HG03135 (cell line): ENCODE measurements at regions not wholly inside any gene's neighbourhood (a gene's known extent, or its start where the extent isn't known, plus 50 kb on each side); places are given as distances from the start of the nearest gene placed in this dataset.

Source experiments
- ATAC-seq: cut with Tn5 transposase; IDR thresholded peaks from one replicate; pipeline ENCODE4 v1.9.1; 2021; ENCODE audit warnings: mild to moderate bottlenecking, moderate library complexity; ENCODE audit not compliant: unreplicated experiment

DNA sequence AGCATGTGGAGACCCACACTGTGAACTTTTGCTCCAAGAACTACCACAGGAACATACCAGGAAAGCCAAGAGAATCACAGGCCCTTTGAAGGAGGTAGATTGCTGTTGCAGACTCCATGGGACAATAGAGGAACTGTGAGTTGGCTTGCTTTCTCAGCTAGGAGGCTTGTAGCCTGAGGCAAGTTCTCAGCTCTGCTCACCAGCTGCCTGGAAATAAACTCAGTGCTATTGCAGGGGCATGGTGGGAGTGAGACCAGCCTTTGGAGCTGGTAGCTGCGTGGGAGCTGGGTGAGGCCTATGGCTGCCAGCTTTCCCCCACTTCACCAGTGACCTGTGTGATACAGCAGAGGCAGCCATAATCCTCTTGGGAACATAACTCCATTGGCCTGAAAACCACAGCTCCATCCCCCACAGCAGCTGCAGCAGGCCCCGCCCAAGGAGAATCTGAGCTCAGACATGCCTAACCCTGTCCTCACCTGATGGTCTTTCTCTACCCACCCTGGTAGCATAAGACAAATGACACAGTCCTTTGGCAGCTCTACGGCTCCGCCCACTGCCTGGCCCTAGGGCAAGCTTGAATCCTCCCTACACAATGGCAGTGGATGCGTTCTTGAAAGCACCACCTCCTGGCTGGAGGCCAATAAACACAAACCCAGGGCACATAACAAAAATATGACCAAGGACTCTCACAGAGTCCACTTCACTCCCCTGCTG lies 389.5 kb downstream of the KIF4B start:
- ATAC-seq, result no peak

DNA sequence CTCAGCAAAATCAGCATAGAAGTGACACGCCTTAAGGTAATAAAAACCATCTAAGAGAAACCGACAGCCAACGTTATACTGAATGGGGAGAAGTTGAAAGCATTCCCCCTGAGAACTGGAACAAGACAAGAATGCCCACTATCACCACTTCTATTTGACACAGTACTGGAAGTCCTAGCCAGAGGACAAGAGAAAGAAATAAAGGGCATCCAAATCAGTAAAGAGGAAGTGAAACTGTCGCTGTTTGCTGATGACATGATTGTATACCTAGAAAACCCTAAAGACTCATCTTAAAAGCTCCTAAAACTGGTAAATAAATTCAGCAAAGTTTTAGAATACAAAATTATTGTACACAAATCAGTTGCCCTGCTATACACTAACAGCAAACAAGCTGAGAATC lies 393.3 kb downstream of the KIF4B start:
- no peak for ATAC-seq

DNA sequence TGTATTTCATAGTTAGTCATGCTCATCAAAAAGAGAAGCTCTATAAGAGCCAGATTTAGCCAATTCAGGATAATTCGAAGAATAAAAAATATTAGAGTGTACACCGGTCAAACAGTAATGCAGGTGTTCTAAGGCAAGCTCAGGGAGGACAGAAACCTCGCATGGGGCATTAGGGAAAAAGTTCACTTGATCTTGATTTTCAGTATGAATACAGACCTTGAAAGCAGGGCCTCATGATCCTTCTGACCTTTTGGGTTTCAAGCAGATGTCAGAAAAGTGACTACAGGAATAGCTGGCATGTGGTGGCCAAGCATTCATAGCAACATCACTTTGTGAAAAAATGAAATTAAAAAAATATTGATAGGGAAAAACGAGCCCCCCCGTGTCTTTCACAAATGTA lies 394.9 kb downstream of the KIF4B start:
- ATAC-seq, result no peak

DNA sequence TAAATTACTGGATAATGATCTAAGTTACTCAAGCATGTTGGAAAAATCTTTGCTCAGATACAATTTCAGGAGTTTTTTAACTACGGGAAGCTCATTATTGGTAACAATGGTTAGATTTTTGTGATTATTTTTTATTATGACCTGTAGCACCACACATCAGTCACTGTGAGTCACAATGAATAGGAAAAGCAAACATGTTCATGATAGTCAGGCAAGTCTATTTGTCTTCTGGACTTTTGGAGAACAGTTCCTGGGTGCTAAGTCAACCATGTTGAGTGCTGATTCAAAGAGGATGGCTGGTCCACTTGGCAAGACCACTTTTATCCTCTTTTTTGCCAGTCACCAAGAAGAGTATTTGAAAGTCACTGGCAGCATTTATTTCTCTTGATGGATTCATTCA lies 403.2 kb downstream of the KIF4B start:
- no peak for ATAC-seq

DNA sequence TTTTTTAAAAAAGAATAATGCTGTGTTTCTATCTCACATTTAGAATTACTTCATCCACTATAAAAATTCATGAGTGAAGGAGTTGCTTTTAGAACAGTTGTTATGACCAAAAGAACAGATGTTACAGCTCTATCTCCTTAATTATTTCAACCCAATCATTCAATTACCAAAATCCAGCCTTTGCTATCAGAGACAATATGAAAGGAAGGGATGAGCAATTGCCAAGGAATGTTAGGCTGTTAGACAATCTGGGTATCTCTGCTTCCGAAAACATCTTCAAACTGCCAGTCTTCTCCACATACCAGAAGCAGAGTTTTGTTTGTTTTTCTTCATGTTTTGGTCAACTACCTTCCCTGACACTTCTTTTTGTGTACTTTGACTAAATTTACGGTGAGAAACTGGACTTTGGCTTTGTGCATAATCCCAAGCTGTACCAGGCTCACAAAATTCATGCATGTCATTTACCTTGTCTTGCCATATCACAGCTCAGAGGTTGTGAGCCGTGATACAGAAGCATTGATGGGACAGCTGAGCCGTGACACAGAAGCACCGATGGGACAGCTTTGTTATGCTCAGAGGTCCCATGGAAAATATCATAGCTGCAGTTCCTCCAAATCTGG lies 405.5 kb downstream of the KIF4B start:
- no peak for ATAC-seq

DNA sequence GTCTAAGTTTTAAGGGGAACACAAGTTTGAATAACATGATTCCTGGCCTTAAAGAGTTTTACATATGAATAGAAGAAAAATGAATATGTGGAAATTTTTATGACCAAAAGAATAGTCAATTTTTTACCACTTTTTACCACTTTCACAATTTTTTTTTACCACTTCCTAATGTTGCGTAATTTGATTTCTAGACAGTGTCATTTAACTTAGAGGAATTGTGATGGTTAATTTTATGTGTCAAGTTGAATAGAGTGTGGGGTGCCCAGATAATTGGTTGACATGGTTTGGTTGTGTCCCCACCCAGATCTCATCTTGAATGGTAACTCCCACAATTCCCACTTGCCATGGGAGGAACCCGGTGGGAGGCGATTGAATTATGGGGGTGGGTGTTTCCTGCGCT lies 416.6 kb downstream of the KIF4B start:
- no peak for ATAC-seq

DNA sequence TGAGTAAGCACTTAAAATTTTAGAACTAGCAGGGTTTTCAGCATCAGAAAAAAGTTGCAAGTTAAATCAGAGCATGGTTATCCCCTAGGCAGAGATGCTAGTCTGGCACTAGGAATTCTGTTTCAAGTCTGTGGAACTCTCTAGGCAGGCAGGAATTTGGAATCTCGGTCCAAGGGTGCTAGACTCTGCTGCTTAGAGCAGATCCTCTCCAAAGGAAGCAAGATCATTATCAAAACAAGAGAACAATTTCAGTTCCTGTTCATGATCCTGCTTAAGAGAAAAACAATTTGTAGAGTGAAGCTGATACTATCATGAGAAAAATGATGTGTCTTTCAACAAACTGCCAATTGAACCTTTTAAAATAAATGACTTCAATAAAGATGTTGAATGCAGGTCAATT lies 420.7 kb downstream of the KIF4B start:
- no peak for ATAC-seq

DNA sequence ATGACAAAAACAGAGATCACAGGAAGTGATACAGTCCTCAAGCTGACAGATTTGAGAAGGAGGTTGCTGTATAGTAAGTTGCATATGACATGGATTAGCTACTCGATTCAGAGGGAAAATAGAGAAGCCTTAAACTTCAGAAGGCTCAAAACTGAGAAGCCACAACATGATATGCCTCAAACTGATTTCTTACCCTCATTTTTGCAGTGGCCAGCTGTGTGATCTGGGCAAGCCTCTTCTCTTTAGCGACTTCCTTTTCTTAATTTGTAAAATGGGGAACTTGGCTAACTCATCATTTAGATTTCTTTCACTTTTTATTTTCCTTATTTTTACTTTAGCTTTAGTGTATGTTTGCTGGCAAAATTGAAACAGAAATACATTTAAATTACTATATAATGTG lies 421.1 kb downstream of the KIF4B start:
- no peak for ATAC-seq

DNA sequence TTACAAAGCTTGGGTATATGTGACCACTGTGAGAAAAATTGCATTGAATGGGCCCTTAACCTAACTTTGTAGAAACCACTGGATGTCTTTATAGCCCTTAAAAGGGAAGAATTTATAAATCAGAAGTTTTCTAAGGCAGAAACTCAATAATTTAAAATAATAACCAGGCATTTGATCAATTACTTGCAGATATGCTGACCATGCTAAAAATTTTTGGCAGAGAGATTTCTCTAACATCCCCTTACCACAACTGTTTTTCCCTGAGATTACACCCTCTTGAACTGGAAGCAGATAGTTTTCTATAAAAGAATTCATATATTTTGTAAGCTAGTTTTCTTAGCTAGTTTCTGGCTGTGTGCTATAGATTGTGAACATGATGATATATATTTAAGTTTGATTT lies 428.3 kb downstream of the KIF4B start:
- ATAC-seq, result no peak

DNA sequence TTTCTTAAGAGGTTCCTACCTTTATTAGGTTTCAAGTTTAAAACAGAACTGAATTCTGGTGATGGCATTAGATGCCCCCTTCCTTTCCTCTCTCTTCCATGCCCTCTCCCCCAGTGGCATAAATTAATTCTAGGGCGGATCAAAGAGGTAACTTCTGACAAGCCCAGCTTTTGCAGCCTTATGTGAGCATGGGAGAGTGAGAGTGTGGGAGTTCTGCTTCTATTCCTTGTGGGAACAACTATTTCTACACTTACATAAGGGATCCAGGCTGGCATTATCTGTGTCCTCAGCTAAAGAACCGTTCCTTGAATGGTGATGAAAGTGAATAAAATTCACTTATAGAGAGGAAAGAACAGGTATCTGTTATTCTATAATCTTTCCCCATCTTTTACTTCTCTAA lies 437.6 kb downstream of the KIF4B start:
- no peak for ATAC-seq

DNA sequence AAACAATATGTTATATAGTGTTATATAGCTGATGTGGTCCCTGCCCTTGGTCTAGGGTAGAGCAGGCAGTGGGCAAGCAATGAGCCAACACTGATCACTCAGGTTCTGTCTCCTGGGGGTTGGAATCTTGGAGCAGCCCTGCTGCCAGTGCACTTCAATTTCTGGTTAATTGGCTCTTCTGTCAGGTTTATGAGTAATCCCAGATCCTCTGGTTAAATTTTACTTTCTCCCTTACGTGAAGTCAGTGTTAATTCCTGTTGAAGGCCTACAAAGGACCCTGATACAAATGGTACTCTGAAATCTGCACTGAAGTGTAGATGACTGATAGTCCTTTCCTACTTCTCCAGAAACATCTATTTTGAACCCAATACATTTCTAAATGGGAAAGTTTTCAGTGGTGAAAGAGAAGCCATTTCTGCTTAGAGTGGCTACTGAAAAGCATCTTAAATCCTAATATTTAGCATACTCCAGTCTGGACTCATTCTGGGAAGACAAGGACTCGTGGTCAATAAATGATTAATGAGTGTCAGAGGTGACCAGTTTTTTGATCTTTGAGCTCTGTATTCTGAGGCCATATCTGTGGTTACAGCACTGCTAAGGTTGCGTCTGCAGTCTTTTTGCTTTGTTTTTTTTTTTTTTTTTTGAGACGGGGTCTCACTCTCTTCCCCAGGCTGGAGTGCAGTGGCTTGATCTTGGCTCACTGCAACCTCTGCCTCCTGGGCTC lies 442.4 kb downstream of the KIF4B start:
- no peak for ATAC-seq

DNA sequence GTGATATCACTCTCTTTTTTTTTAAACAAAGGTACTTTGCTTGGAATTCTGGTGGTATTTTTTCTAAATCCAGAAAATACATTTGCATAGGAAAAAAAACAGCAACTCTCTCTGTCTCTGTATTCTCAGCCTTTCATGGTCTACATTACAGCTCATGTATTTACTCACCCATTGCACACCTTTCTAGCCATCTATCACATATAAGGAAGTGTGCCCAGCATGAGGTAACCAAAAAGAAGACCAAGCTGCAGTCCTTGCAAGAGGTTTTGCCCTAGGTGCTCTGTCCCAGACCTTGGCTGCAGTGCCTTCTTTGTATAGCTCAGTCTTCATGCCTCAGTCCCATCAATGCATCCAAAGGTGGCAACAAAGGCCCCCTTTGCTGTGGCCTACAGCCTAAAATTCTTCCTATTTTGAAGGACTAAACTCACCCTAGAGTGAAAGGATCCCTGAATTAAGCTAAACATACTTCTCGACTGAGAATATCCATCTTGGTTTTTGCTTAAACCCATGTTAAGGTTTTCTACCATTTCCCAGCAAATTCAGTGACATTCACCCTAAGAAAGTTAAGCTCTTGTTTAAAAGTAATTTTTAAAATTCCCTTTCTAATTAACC lies 446.4 kb downstream of the KIF4B start:
- ATAC-seq, result no peak

DNA sequence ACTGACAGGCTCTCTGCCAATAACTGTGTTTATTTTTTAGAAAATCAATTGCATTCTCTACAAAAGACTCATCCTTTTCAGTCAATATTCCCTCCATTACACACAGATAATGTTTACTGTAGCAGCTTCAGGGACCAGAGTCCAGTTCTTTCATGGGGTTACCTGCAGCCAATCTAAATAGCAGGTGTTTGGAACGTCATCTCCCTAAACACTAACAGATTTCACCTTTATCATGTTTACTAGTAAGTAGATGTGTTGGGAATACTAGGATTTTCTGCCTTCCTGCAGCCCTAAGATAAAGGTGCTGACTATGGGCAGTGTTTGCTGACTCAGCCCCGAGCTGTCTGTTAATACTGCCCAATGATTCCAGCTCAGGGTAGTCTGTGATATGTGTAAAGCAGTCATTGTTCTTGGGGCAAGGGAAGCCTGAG lies 447.0 kb downstream of the KIF4B start:
- no peak for ATAC-seq

DNA sequence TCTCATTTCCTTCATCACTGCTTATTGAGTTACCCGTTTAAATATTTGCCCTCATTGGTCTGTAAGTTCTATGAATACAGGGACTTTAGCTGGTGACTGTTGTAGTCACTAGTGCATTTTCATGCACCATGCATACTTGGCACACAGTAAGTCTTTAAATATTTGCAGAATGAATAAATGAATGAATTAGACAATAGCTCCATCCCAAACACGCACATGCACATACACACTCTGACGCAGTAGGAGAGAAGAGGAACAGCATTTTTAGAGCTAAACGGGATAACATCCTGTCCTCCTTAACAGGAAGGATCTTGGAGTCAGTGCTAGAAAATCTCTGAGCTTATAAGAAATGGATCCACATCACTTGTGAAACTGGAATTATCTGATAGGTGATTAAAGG lies 447.7 kb downstream of the KIF4B start:
- ATAC-seq, result no peak

DNA sequence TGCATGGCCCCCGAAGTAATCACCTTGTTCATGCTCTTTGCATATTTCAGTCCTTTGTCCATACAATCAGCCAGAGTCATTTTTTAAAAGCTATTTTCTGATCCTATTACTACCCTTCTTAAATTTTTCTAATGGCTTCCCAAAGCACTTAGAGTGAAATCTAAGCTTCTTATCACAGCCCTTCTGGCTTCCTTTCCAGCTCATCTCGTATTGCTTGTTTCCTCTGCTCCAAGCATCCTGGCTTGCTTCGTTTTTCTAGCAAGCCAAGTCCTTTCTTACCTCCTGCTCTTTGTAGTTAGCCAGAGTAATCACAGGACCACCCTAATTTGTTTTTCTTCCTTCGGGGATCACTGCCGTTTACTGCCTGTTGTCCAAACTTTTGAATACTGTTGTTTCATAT lies 453.3 kb downstream of the KIF4B start:
- no peak for ATAC-seq

DNA sequence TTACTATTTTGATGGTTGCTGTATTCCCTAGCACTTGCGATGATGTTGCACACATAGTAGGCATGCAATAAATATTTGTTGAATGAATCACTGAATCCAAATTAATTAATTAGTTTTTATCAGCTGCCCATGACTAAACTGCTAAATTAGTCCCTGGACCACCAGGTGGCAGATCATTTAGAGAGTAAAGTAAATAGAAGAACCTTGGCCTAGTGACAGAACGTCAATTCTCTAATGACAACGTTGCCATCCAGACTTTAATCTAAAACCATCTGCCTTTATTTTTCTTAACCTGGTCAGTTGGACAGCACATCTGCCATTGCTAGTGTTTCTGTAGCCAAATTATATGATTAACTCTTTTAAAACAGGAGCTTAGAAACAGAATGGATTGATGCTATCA lies 457.5 kb downstream of the KIF4B start:
- ATAC-seq, result no peak

DNA sequence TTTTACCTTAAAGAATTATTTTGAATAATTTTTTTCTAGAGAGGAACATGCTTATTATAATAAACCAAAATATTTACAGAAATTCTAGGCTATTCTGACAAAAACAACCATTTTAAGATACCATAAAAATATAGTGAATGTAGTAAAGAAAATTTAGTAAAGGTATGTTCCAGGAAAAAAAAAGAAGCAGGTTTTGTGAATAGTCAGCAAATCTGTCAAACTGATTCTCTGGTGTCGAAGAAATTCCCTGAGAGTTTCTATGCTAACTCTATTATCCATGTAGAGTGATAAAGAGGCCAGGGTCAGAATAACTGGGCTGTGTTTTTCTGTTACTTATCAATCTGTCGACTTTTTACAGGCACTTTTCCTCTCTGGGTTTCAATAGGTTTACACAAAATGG lies 459.2 kb downstream of the KIF4B start:
- ATAC-seq, result no peak

DNA sequence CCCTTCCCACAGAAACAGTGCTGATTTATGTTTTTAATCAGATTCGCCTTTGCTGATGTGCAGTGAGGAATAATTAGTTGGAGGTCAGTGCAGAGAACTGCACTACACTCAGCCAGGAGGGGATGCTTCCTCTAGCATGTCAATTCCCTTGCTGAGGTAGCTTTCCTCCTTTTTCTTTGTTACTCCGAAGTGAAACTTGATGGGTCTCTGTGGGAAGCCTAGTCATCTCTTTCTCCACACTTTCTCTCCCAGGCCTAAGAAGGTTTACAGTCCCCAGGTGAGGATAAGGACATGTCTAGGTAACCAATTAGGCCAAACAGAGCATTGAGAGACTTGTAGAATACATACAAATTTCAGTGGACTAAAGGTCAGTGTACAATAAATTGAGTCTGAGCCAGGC lies 461.8 kb downstream of the KIF4B start:
- ATAC-seq, result no peak

DNA sequence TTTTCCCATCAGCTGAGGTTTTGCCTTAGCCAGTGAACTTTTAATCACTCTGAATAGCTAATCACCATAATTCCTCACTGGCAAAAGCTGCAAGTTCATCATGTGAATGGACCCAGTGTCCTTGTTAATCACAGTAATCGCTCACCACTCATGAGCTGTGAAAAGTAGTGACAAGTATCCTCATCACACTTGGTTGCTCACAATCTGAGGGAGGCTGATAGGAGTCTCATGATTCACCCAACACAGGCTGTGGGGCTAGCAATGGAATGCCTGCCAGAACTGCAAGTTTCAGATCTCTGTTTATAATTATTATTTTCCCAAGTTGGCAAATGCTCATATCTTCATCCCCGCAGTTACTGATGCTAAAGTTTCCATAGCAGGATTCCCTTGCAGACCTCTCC lies 467.2 kb downstream of the KIF4B start:
- no peak for ATAC-seq

DNA sequence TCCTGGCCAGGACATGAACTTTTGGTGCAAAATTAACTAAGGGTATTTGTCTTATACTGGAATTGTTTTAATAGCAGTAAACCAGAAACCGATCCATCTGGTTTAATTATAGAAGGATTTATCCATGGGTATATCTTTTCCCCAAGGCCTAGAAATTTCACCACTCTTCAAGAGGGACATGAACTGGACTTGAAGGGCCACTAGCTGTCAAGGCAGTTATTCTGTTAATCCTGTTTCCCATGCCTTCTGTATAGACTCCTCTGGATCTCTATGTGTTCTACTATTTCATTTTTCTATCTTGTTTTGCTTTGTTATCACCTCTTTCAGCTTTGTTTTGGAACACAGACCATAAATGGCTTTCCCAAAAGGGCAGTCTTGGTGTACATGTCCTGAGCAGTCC lies 467.6 kb downstream of the KIF4B start:
- ATAC-seq, result no peak

DNA sequence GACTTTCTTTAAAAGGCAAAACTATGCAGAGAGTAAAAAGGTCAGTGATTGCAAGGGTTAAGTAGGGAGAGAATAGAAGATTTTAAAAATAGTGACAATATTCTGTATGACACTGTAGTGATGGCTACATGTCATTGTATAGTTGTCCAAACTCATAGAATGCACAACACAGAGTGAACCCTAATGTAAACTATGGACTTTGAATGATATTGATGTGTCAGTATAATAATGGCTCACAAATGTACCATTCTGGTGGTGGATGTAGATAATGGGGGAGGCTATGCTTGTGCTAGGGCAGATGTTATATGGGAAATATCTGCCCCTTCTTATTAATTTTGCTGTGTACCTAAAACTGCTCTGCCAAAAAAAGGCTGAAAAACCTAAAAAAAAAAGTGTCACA lies 468.9 kb downstream of the KIF4B start:
- no peak for ATAC-seq

DNA sequence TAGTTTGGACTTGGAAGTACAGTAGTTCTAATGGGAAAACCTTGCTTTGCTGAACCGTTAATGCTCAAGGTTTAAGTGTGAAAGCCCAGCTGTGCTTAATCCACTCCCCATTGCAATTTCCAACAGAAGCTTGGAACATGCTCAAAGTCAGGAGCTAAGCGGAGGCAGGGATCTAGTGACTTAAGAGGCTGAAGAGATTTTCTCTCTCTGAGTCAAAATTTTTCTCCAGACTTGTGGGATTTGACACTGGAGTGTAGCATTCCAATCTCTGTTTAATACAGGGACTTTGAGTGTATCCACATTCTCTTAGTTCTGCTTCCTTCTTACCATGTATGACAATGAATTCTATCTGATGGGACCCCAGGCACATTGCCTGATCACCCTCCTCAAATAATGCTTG lies 471.8 kb downstream of the KIF4B start:
- no peak for ATAC-seq
